ENCODE measurements at regions not wholly inside any gene's neighbourhood (a gene's known extent, or its start where the extent isn't known, plus 50 kb on each side); places are given as distances from the start of the nearest gene placed in this dataset.
"Not testable (repeated sequence)": the region's sequence is repeated elsewhere in the genome, so short reads cannot be mapped to it uniquely, and the experiment has no call there.

GRCh38 chr5:89313804-89314588, 431.0 kb upstream of the MEF2C start:
- H3K4me3 Mint-ChIP-seq, result no peak overlapping the region
- peak overlapping the region; percentile 9 to 41 for H3K27ac Mint-ChIP-seq
- DNase-seq, result peak; percentile 28 to 35
- peak; percentile 98 for ATAC-seq
- peaks cover 18% of the 10 kb centered on the region for H3K4me1 Mint-ChIP-seq
- no peaks in the 10 kb centered on the region for H3K9me3 Mint-ChIP-seq
- H3K27me3 Mint-ChIP-seq, result no peaks in the 10 kb centered on the region

- Mint-ChIP-seq H3K4me1 (peaks cover 23% of the 10 kb centered on the region), H3K27me3 (no peaks in the 10 kb centered on the region), H3K9me3 (peaks cover under 1 to 2% of the 10 kb centered on the region in 2 donors), H3K4me3 (no peak overlapping the region), H3K27ac (no peak overlapping the region)
- ATAC-seq (no peak), DNase-seq (no peak)
Observed at GRCh38 chr5:89313044-89313443, 430.1 kb upstream of the MEF2C start.

GRCh38 chr5:89309268-89309667, 426.3 kb upstream of the MEF2C start:
- no peak for DNase-seq
- Mint-ChIP-seq H3K4me1 (peaks cover 21% of the 10 kb centered on the region), H3K27me3 (no peaks in the 10 kb centered on the region), H3K9me3 (peaks cover 4 to 8% of the 10 kb centered on the region in 2 donors), H3K4me3 (no peak overlapping the region), H3K27ac (no peak overlapping the region)
- ATAC-seq, result no peak

- no peaks in the 10 kb centered on the region for H3K27me3 Mint-ChIP-seq
- peak overlapping the region in 1 of 2 donors; percentile 40 for H3K27ac Mint-ChIP-seq
- peaks cover 4 to 8% of the 10 kb centered on the region in 2 donors for H3K9me3 Mint-ChIP-seq
- peaks cover 14% of the 10 kb centered on the region for H3K4me1 Mint-ChIP-seq
- peak; percentile 70 for ATAC-seq
- DNase-seq, result no peak
- no peak overlapping the region for H3K4me3 Mint-ChIP-seq
Observed at GRCh38 chr5:89308606-89309040, 425.6 kb upstream of the MEF2C start.

GRCh38 chr5:89307972-89308371, 425.0 kb upstream of the MEF2C start:
- DNase-seq (no peak), ATAC-seq (no peak)
- no peaks in the 10 kb centered on the region for H3K27me3 Mint-ChIP-seq
- no peak overlapping the region for H3K27ac Mint-ChIP-seq
- H3K9me3 Mint-ChIP-seq, result peaks cover 4 to 8% of the 10 kb centered on the region in 2 donors
- no peak overlapping the region for H3K4me3 Mint-ChIP-seq
- peaks cover 11% of the 10 kb centered on the region for H3K4me1 Mint-ChIP-seq

GRCh38 chr5:89307141-89307540, 424.2 kb upstream of the MEF2C start:
- not testable (repeated sequence) for H3K4me3 Mint-ChIP-seq, H3K27ac Mint-ChIP-seq, H3K9me3 Mint-ChIP-seq, ATAC-seq, H3K27me3 Mint-ChIP-seq, DNase-seq
- H3K4me1 Mint-ChIP-seq, result peaks cover 11% of the 10 kb centered on the region

GRCh38 chr5:89303033-89303480, 420.1 kb upstream of the MEF2C start:
- no peak overlapping the region for H3K27ac Mint-ChIP-seq
- no peak for DNase-seq
- H3K4me3 Mint-ChIP-seq, result no peak overlapping the region
- H3K9me3 Mint-ChIP-seq, result peaks cover 3 to 7% of the 10 kb centered on the region in 2 donors
- no peaks in the 10 kb centered on the region for H3K27me3 Mint-ChIP-seq
- no peaks in the 10 kb centered on the region for H3K4me1 Mint-ChIP-seq
- ATAC-seq, result no peak

- Mint-ChIP-seq H3K27ac (no peak overlapping the region), H3K27me3 (no peaks in the 10 kb centered on the region), H3K4me3 (no peak overlapping the region), H3K9me3 (no peaks in the 10 kb centered on the region), H3K4me1 (no peaks in the 10 kb centered on the region)
- DNase-seq (no peak), ATAC-seq (no peak)
Observed at GRCh38 chr5:89302102-89302891, 419.3 kb upstream of the MEF2C start.

GRCh38 chr5:89301321-89302025, 418.5 kb upstream of the MEF2C start:
- no peaks in the 10 kb centered on the region for H3K9me3 Mint-ChIP-seq
- no peak overlapping the region for H3K4me3 Mint-ChIP-seq
- H3K27ac Mint-ChIP-seq, result no peak overlapping the region
- DNase-seq (no peak), ATAC-seq (no peak)
- no peaks in the 10 kb centered on the region for H3K4me1 Mint-ChIP-seq
- H3K27me3 Mint-ChIP-seq, result no peaks in the 10 kb centered on the region

- Mint-ChIP-seq H3K27ac (no peak overlapping the region), H3K4me3 (no peak overlapping the region), H3K9me3 (no peaks in the 10 kb centered on the region), H3K27me3 (no peaks in the 10 kb centered on the region), H3K4me1 (no peaks in the 10 kb centered on the region)
- DNase-seq (no peak), ATAC-seq (no peak)
Observed at GRCh38 chr5:89300426-89300970, 417.5 kb upstream of the MEF2C start.

- H3K27ac Mint-ChIP-seq, result no peak overlapping the region
- no peak overlapping the region for H3K4me3 Mint-ChIP-seq
- H3K4me1 Mint-ChIP-seq, result no peaks in the 10 kb centered on the region
- no peak for ATAC-seq
- no peak for DNase-seq
- no peaks in the 10 kb centered on the region for H3K9me3 Mint-ChIP-seq
- no peaks in the 10 kb centered on the region for H3K27me3 Mint-ChIP-seq
Observed at GRCh38 chr5:89299998-89300397, 417.0 kb upstream of the MEF2C start.

GRCh38 chr5:89297066-89297465, 414.1 kb upstream of the MEF2C start:
- DNase-seq (peak in 1 of 2 donors; percentile 37), ATAC-seq (peak; percentile 93)
- Mint-ChIP-seq H3K9me3 (no peaks in the 10 kb centered on the region), H3K4me1 (no peaks in the 10 kb centered on the region), H3K27me3 (no peaks in the 10 kb centered on the region), H3K4me3 (no peak overlapping the region), H3K27ac (no peak overlapping the region)

GRCh38 chr5:89293810-89294209, 410.8 kb upstream of the MEF2C start:
- Mint-ChIP-seq H3K27ac (no peak overlapping the region), H3K4me3 (no peak overlapping the region), H3K27me3 (no peaks in the 10 kb centered on the region), H3K4me1 (no peaks in the 10 kb centered on the region), H3K9me3 (no peaks in the 10 kb centered on the region)
- DNase-seq, result no peak
- ATAC-seq, result no peak

- ATAC-seq (no peak), DNase-seq (no peak)
- no peaks in the 10 kb centered on the region for H3K4me1 Mint-ChIP-seq
- H3K4me3 Mint-ChIP-seq, result no peak overlapping the region
- H3K27ac Mint-ChIP-seq, result no peak overlapping the region
- H3K9me3 Mint-ChIP-seq, result no peaks in the 10 kb centered on the region
- no peaks in the 10 kb centered on the region for H3K27me3 Mint-ChIP-seq
Observed at GRCh38 chr5:89292487-89292886, 409.5 kb upstream of the MEF2C start.

- H3K27ac Mint-ChIP-seq, result no peak overlapping the region
- no peaks in the 10 kb centered on the region for H3K27me3 Mint-ChIP-seq
- H3K4me3 Mint-ChIP-seq, result no peak overlapping the region
- ATAC-seq (no peak), DNase-seq (no peak)
- peaks cover 5 to 7% of the 10 kb centered on the region in 2 donors for H3K9me3 Mint-ChIP-seq
- H3K4me1 Mint-ChIP-seq, result no peaks in the 10 kb centered on the region
Observed at GRCh38 chr5:89289604-89290003, 406.6 kb upstream of the MEF2C start.

Measured in stimulated activated naive CD8-positive, alpha-beta T cell treated with anti-CD3 and anti-CD28 coated beads, Interleukin-15, amount 100 ng/mL, for 72 hours (primary cell).